ENCODE measurements at regions not wholly inside any gene's neighbourhood (a gene's known extent, or its start where the extent isn't known, plus 50 kb on each side); places are given as distances from the start of the nearest gene placed in this dataset.
A peak's percentile ranks its signal among the peaks of the same experiment; 100 is the strongest.

DNA sequence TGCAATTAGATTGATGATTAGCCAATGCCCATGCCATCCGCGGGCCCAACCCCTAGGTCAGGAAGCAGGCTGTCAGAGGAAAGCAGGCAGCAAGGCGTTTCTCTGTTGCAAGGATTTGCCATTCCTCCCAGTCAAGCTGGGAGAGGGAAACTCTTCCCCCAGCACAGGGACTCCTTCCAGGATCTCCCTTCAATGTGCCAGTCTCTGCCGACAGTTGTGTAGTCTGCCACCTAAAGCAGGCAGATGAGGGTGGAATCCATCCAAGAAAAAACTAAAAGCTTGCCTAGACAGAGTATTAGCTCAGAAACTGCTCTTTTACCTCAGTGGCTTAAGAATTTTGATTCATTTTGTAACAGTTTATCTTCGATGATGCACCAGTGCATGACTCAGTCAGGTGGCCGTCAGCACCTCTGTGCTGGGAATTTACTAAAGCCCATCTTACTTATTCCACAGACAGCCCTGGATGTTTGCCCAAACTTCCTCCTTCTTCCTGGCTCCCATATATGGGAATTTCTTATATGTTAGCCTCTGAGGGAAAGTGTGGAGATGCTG, 501.5 kb upstream of the THBS1 start:
- peaks cover 0 to 6% (median 4%) of the 10 kb centered on the region in 3 donors for H3K27me3 Mint-ChIP-seq (ENCODE audit: low read depth in 3 of 3)
- no peak for DNase-seq
- no peaks in the 10 kb centered on the region for H3K36me3 Mint-ChIP-seq
- H3K27ac Mint-ChIP-seq = no peak overlapping the region
- H3K9me3 Mint-ChIP-seq = no peaks in the 10 kb centered on the region
- H3K4me3 Mint-ChIP-seq = no peak overlapping the region
- peaks cover 13 to 19% of the 10 kb centered on the region in 2 donors for H3K4me1 Mint-ChIP-seq

DNA sequence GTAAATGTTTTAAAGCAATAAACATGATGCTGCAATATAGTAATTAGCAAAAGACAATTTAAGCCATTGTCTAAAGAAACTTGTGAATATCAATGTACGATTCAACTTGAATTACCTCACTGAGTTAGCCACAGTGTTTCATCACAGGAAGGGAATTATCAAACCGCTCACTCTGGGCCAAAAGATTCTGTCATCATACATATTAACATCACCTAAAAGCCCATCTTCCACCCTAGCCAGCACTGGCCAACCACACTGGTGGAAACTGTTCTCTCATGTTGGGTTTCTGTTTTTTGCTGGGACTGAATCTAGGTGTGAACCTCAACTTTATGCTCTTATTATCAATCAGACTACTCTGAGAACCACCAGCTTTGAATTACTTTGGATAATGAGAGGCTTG, 497.7 kb upstream of the THBS1 start:
- Mint-ChIP-seq H3K36me3 (no peaks in the 10 kb centered on the region), H3K27ac (no peak overlapping the region)

DNA sequence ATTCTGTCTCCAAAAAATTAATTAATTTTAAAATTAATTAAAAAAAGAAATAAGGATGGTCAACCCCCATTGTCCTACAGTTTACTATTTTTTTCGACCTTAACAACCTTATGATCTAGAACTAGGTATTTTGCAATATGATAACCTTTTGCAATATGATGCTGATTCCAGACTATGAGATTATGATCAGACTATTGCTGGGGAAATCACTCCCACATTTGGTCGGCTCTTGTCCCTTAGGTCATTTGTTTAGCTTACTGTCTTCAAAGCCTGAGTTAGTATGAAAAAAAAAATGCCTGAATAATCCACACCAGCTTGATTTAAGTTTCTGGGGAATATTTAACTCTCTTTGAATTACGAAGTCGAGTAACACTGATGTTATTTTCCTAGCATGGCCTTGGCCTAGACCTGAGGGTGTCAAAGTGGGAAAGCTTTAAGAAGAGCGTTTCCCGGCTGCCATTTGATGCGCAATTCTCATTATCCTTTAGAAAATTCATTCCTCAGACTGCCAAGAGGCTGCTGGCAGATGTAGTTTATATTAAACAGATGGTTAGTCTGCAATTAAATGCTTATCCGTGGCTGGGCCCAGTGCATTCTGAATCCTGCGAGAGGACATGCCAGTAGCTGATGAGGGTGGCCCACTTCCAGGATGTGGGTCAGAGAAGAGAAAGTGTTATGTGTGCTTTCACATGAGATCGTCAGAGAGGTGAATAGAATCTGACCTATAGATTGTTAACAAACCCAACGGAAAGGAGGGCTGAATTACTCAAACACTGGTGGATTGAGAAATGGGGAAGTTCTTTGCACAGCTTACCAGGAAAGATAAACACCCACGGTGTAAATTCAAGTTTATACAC, 496.0 kb upstream of the THBS1 start:
- peak overlapping the region in 3 of 5 donors; percentile 42 to 61 (median 44) for H3K4me3 Mint-ChIP-seq

More for the DNA sequence above, 497.7 kb upstream of the THBS1 start:
- peak; percentile 36 to 54 (median 44) for DNase-seq
- H3K4me3 Mint-ChIP-seq = peak overlapping the region in 1 of 5 donors; percentile 9
- H3K9me3 Mint-ChIP-seq = peaks cover 0 to 1% (median 0%) of the 10 kb centered on the region in 6 donors
- peaks cover 0 to 8% (median 0%) of the 10 kb centered on the region in 3 donors for H3K27me3 Mint-ChIP-seq (ENCODE audit: low read depth in 3 of 3)
- peaks cover 26 to 31% of the 10 kb centered on the region in 2 donors for H3K4me1 Mint-ChIP-seq

DNA sequence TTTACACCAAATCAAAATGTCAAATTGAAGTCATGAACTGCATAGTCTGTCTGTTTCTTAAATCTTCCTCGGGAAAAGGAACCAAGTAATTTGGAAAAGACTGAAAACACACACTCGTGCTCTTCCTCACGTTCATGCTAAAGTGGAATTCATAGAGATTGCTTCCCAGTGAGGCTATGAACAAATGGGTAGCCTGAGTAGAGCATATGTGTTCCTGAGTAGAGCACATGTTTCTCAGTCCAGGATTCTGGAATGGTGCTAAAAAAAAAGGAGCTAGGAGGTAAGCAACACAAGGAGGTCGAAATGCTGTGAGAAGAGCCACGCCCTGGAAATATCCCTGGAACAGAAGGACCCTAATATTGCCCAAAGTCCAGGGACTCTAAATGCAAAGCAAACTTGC, 494.2 kb upstream of the THBS1 start:
- H3K27me3 Mint-ChIP-seq (ENCODE audit: low read depth in 3 of 3) = peaks cover 3 to 8% (median 7%) of the 10 kb centered on the region in 3 donors
- DNase-seq = no peak
- no peak overlapping the region for H3K4me3 Mint-ChIP-seq

More for the DNA sequence above, 496.0 kb upstream of the THBS1 start:
- peaks cover 0 to 10% (median 2%) of the 10 kb centered on the region in 3 donors for H3K27me3 Mint-ChIP-seq (ENCODE audit: low read depth in 3 of 3)
- H3K9me3 Mint-ChIP-seq = peaks cover 0 to 4% (median 0%) of the 10 kb centered on the region in 6 donors
- H3K27ac Mint-ChIP-seq = peak overlapping the region in 4 of 6 donors; percentile 23 to 58 (median 32)
- peaks cover 26 to 31% of the 10 kb centered on the region in 2 donors for H3K4me1 Mint-ChIP-seq
- peak; percentile 29 to 53 (median 42) for DNase-seq
- no peaks in the 10 kb centered on the region for H3K36me3 Mint-ChIP-seq

DNA sequence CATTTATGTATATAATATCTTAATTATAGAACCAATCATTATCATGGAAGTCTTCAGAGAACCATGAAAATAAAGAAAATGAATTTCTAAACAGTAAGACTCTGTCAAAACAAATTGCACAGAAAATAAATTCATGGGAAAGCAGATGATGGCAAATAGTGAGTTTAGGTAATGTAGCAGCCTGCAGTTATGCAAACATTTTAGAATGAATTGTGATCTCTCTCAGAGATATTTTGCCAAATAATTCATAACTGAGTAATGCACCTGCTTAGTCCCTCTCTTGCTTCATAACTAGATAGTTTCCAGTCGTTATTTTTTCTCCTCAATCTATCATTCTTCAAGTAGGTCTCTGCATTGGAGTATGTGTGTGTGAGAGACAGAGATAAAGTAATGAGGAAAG, 492.7 kb upstream of the THBS1 start:
- Mint-ChIP-seq H3K27me3 (ENCODE audit: low read depth in 3 of 3) (peaks cover 5 to 8% (median 7%) of the 10 kb centered on the region in 3 donors), H3K27ac (no peak overlapping the region), H3K4me3 (no peak overlapping the region), H3K36me3 (no peaks in the 10 kb centered on the region), H3K4me1 (peaks cover 23 to 24% of the 10 kb centered on the region in 2 donors), H3K9me3 (peaks cover 0 to 4% (median 0%) of the 10 kb centered on the region in 6 donors)
- no peak for DNase-seq

More for the DNA sequence above, 494.2 kb upstream of the THBS1 start:
- Mint-ChIP-seq H3K4me1 (peaks cover 26 to 31% of the 10 kb centered on the region in 2 donors), H3K36me3 (no peaks in the 10 kb centered on the region), H3K27ac (no peak overlapping the region), H3K9me3 (peaks cover 0 to 4% (median 0%) of the 10 kb centered on the region in 6 donors)

DNA sequence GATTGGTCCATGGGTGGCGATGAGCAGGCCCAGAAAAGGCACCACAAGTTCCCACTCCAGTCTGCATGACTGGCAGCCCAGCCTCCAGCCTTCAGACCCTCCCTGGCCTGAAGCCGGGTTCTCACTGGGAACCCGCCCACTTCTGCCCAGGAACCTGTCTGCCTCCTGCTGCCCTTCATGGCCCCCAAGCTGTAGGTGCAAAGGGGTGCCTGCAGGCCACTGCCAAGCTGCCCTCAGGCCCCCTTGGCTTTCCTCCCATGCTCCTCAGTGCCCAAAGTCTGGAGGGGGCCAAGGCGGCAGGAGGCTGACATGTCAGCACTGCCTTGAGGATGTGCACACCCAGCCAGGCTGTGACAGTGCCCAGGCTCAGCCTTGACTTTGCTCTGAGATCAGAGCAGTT, 488.5 kb upstream of the THBS1 start:
- no peaks in the 10 kb centered on the region for H3K36me3 Mint-ChIP-seq
- H3K27me3 Mint-ChIP-seq (ENCODE audit: low read depth in 3 of 3) = peaks cover 3 to 7% (median 5%) of the 10 kb centered on the region in 3 donors
- no peak for DNase-seq
- no peaks in the 10 kb centered on the region for H3K4me1 Mint-ChIP-seq
- peaks cover 0 to 4% (median 0%) of the 10 kb centered on the region in 6 donors for H3K9me3 Mint-ChIP-seq
- no peak overlapping the region for H3K27ac Mint-ChIP-seq
- H3K4me3 Mint-ChIP-seq = no peak overlapping the region

DNA sequence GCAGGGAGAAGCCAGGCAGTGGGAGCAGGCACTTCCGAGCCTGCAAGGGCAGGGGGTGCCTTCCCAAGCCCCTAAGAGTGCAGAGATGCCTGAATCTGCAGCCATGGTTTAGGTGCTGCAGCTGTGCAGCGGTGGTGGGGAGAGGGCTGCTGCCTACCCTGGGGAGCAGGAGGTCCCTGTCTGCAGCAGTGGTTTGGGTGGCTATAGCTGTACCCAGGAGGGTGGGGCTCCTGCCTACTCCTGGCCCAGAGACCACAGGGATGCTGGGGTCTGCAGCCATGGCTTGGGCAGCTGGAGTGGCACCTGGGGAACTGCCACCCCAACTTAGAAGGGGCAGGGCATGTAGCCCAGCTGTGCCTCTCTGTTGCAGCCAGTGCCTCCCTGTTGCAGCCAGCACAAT, 488.1 kb upstream of the THBS1 start:
- peaks cover 0 to 2% (median 0%) of the 10 kb centered on the region in 6 donors for H3K9me3 Mint-ChIP-seq
- no peak for DNase-seq
- H3K4me3 Mint-ChIP-seq = no peak overlapping the region
- H3K4me1 Mint-ChIP-seq = no peaks in the 10 kb centered on the region
- H3K27ac Mint-ChIP-seq = no peak overlapping the region
- no peaks in the 10 kb centered on the region for H3K36me3 Mint-ChIP-seq
- peaks cover 3 to 9% (median 7%) of the 10 kb centered on the region in 3 donors for H3K27me3 Mint-ChIP-seq (ENCODE audit: low read depth in 3 of 3)

DNA sequence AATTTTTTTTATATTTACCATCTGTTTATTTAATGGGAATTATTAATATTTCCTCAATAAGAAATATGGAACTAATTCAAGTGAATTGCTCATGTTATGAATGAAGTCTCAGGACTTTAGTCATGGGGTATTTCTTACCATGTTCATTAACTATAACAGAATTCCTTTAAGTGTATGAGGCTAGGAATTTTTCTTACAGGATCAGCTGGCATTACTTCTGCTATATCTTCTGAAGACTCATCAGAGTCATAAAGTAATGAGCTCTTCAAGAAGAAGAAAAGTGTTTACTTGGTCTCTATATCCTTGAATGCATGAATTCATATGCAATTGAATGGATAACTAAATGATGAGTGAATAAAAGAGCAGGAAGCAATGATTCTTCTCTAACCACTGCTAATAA, 486.8 kb upstream of the THBS1 start:
- H3K36me3 Mint-ChIP-seq = no peaks in the 10 kb centered on the region
- H3K27ac Mint-ChIP-seq = no peak overlapping the region
- peaks cover 1 to 15% (median 5%) of the 10 kb centered on the region in 3 donors for H3K27me3 Mint-ChIP-seq (ENCODE audit: low read depth in 3 of 3)
- H3K9me3 Mint-ChIP-seq = no peaks in the 10 kb centered on the region
- no peaks in the 10 kb centered on the region for H3K4me1 Mint-ChIP-seq
- no peak for DNase-seq
- no peak overlapping the region for H3K4me3 Mint-ChIP-seq

DNA sequence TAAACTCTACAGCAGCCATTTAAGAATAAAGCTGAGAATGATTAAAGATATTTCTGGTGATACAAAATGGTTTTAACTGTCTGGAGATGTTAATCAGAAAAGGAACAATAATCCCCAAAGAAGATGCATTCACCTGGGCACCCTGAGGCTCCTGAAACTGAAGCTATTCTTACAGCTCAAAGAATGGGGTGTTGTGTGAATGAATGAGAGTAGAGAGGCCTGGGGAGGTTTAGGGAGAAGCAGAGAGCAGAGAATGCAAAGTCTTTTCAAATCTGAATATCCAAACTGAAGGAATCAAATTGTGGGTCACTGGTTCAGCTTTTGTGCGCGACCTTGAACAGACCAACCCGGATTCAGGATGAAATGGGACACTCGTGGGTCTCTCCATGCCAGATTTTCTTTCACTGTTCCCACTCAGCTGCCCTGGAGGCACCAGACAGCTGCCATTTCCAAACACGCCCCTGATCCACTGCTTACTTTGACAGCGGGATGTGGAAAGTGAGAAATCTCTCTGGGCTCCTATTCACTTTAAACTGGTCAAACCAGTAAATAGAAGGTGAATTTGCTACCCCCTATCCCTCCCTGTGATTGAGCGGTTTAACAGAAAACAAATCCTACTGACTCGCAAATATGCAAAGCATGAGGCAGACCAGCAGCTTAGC, 485.5 kb upstream of the THBS1 start:
- H3K27ac Mint-ChIP-seq = no peak overlapping the region
- H3K27me3 Mint-ChIP-seq (ENCODE audit: low read depth in 3 of 3) = peaks cover 1 to 21% (median 6%) of the 10 kb centered on the region in 3 donors
- no peaks in the 10 kb centered on the region for H3K9me3 Mint-ChIP-seq
- DNase-seq = no peak
- no peaks in the 10 kb centered on the region for H3K36me3 Mint-ChIP-seq
- H3K4me1 Mint-ChIP-seq = no peaks in the 10 kb centered on the region
- no peak overlapping the region for H3K4me3 Mint-ChIP-seq

DNA sequence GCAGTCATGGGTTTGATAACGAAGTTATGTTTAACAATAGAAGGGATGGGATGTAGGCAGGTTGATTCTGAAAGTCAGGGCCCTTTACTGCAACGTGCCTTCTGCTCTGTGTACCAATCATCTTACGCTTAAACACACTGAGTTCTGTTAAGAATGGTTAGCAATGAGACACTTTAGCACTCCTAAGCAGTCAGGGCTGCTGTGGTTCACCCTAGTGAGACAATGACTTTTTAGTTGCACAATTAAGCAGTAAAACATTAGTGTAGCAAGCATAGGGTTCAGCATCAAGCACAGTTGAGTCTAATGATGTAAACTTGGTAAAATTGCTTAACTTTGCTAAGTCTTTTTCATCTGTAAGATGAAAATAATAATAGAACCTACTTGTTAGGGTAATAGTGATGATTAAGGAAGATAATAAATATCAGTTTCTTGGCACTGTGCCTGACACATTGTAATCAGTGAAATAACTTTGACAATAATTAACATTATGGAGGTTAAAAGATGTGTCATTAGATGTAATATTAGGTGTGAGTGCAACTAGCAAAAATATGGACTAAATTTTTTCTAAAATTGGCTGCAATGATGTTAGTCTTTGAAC, 484.2 kb upstream of the THBS1 start:
- H3K27ac Mint-ChIP-seq = no peak overlapping the region
- no peak overlapping the region for H3K4me3 Mint-ChIP-seq
- H3K4me1 Mint-ChIP-seq = no peaks in the 10 kb centered on the region

DNA sequence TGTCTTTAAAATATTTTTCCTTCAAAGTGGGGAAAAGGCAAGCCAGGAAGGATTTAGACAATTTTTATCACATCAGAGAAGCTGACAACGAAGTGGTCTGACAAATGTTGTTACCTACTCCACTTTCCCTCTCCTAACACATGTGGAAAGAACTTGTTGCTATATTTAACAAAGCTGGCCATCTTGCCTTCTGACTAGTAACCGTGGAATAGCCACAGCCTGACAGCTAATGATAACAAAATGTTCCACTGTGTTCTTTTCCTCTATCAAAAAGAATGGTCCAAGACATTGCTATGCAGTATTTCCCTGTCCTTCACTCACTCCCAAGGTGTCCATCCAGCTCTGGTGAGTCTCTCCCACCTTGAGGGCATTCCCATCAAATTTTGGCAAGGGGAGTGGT, 481.4 kb upstream of the THBS1 start:
- H3K4me1 Mint-ChIP-seq = no peaks in the 10 kb centered on the region
- no peak for DNase-seq
- H3K36me3 Mint-ChIP-seq = no peaks in the 10 kb centered on the region
- peaks cover 3 to 23% (median 5%) of the 10 kb centered on the region in 3 donors for H3K27me3 Mint-ChIP-seq (ENCODE audit: low read depth in 3 of 3)
- H3K4me3 Mint-ChIP-seq = no peak overlapping the region
- H3K27ac Mint-ChIP-seq = no peak overlapping the region
- H3K9me3 Mint-ChIP-seq = no peaks in the 10 kb centered on the region

More for the DNA sequence above, 484.2 kb upstream of the THBS1 start:
- Mint-ChIP-seq H3K9me3 (no peaks in the 10 kb centered on the region), H3K27me3 (ENCODE audit: low read depth in 3 of 3) (peaks cover 1 to 16% (median 5%) of the 10 kb centered on the region in 3 donors), H3K36me3 (no peaks in the 10 kb centered on the region)
- DNase-seq = no peak

DNA sequence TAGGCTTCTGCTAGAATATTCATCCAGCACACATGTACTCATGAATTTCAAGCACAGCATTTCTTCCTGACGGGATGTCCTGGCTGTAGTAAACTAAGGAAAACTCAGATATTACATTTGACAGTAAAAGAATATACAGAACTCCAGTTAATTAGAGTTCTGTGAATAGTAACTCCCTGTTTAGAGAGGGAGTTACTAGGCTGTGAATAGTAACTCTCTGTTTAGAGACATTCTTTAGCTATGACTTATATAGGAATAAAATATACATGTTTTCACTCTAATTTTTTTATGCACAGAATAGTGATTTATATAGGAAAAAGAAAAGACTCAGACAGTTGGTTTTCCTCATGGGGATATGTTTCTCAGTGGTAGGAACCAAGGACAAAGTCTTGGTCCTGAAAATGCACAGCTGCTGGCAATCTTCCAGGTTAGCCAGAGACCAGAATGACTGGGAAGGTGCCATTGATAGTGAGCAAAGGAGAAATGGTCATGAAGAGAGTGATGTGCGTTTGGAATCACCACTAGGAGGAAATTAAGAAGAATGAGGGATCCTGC, 480.7 kb upstream of the THBS1 start:
- peaks cover 3 to 23% (median 4%) of the 10 kb centered on the region in 3 donors for H3K27me3 Mint-ChIP-seq (ENCODE audit: low read depth in 3 of 3)
- no peak overlapping the region for H3K27ac Mint-ChIP-seq
- no peaks in the 10 kb centered on the region for H3K4me1 Mint-ChIP-seq
- H3K9me3 Mint-ChIP-seq = no peaks in the 10 kb centered on the region
- DNase-seq = no peak
- H3K36me3 Mint-ChIP-seq = no peaks in the 10 kb centered on the region
- H3K4me3 Mint-ChIP-seq = no peak overlapping the region

DNA sequence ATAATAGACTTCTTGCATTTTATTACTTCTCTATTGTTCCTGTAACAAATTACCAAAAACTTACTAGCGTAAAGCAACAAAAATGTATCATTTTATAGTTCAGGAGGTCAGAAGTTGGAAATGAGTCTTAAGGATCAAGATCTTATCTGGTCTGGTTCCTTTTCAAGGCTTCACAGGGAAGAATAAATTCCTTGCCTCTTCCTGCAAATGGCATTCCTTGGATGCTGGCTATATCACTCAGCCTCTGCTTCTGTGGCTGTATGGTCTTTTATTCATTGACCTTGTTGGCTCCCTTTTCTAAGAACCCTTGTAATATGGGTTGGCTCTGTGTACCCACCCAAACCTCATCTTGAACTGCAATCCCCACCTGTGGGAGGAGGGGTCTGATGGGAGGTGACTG, 478.4 kb upstream of the THBS1 start:
- H3K36me3 Mint-ChIP-seq = no peaks in the 10 kb centered on the region
- H3K4me1 Mint-ChIP-seq = no peaks in the 10 kb centered on the region
- no peak overlapping the region for H3K4me3 Mint-ChIP-seq
- H3K27me3 Mint-ChIP-seq (ENCODE audit: low read depth in 3 of 3) = peaks cover 3 to 23% (median 4%) of the 10 kb centered on the region in 3 donors
- DNase-seq = no peak
- H3K9me3 Mint-ChIP-seq = no peaks in the 10 kb centered on the region
- no peak overlapping the region for H3K27ac Mint-ChIP-seq
